ENCODE measurements at regions not wholly inside any gene's neighbourhood (a gene's known extent, or its start where the extent isn't known, plus 50 kb on each side); places are given as distances from the start of the nearest gene placed in this dataset.

DNA sequence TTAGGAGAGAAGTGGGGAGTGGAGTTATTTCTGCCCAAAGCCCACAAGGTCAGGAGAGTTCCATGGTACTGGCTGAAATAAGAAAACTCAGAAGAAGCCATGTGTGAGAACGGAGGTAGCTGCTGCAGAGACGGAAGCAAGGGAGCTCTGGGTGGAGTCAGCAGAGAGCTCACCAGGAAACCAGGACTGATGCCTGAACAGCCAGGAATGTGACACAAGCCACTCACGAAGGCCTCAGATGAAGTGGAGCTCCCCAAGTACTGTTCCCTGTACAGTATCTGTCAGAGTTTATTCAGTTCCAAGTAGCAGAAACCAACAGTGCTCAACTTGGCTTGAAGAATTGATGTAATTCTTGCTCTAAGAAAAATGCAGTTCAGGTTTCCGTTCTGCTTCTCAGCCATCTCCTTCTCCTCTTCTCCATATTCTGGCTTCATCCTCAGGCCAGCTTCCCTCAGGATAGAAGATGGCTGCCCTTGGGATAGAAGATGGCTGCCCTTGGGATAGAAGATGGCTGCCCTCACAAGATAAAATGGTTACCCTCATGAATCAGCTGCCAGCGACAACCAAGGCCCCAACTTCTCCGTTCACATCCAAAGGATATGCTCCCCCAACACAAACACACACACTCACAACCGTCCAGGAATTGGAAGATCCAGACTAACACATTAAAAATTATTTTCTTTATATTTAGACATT is 117.4 kb upstream of the SH3BP4 start:
- no peak for DNase-seq

DNA sequence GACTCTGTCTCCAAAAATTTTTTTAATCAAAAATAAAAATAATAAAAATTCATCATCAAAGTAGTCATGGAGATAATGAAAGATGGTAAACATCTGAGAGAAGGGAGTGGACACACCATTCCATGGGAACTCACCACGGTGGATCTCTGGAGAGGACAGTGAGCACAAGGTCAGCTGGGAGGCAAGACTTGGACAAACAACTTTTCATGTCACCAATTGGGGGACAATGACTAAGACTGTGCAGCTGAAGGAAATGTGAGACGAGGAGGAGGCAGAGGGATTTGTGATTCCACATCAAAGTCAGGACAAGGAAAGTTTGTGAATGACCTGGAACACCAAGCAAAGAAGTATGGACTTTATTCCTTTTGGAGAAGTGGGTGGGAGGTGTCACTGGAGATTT is 121.0 kb upstream of the SH3BP4 start:
- DNase-seq = no peak

DNA sequence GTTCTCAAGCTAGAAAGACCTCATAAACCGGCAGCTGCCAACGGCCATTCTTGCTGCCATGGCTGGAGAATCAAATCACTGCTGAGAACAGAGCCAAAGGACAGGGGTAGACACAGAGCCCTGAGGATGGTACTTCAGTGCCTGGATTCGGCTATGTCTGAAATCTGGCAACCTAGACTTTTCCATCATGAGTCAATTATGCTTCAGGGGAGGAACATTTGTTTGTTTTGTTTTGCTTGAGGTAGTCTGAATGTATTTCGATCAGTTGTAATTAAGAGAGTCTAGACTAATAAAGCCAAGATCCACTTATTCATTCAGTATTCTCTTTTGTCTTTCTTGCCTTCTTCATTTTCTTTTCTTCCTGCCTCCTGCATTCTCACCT is 122.8 kb upstream of the SH3BP4 start:
- no peak for DNase-seq

DNA sequence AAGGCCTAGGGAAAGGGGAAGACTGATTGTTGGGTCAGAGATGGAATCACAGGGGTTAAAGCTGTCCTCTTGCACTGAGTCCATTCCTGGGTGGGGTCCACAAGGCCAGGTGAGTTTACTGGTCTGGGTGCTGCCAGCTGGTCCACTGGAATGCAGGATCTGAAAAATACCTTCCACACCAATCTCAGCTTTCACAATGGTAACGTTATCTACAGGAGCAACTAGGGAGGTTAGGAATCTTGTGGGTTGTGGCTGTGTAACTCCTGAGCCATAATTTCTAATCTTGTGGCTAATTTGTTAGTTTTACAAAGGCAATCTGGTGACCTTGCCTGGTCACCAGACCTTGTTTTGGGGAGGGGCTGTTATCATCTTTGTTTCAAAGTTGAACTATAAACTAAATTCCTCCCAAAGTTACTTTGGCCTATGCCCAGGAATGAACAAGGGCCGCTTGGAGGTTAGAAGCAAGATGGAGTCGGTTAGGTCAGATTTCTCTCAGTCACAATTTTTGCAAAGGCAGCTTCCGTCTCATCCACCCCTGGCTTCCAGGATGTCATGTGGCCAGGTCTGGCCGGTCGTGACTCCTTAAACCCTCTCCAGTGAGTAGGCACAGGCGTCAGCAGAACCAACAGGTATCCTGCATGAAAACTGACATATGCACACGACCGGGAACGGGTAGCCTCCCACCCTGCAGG is 123.3 kb upstream of the SH3BP4 start:
- DNase-seq = no peak

DNA sequence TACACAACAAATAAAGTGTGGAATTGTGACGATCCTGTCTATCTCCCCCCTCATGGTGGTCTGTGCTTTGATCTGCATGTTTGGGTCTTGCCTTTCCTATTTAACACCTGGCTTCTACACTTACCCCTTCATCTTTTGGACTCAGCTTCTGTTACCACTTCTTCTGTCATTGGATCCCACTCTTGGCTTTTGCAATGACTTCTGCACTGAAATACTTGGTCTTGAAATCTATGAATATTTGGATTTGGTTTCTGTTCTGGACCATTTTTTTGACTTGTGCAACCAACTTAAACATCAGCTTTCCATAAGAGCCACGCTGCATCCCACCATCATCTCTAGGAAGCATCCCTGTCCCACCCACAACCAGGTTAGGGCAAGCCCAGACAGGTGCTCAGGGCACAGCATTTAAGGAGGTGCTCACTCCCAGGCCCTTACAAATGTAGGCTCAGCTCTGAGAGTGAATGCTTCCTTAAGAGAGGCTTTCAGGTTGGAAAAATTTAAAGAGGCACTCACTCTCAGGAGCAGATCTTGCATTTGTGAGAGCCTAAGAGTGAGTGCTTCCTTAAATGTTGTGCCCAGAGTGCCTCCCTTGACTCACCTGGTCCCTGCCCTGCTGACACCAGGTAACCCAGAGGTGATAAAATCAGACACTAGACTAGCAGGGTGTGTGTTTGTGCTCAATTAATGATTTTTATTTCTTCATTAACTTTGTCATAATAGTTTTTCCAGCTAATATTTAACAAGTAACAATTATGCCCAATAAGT is 124.5 kb upstream of the SH3BP4 start:
- DNase-seq = no peak

DNA sequence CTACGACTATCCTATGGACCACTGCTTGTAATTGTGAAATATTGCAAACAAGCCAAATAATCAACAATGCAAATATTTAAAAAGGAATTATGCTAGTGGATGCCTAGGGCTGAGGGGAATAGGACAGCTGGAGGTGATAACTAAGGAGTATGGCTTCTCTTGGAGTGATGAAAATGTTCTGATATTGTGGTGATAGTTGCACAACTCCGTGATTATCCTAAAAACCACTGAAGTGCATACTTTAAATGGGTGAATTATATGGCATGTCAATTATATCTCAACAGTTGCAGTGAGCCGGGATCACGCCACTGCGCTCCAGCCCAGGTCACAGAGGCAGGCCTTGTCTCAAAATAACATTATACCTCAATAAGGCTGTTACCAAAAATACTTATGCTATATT is 125.1 kb upstream of the SH3BP4 start:
- no peak for DNase-seq

DNA sequence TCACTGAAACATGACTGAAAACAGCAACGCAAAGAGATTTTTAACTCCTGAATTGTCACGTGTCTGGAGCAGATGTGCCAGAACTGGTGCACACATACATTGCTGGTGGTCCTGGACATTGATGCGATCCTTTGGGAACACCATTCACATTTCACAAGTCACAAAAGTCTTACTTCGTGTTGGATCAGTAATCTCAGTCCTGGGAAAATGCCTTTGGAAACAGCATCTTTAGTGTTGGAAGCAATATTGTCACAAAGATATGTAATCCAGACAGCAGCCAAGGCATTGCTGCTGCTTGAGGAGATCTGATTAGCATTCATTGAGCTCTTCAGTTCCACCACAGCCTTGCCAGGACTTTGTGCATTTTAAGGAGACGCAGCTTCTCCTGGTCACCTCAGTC is 126.2 kb upstream of the SH3BP4 start:
- DNase-seq = no peak

DNA sequence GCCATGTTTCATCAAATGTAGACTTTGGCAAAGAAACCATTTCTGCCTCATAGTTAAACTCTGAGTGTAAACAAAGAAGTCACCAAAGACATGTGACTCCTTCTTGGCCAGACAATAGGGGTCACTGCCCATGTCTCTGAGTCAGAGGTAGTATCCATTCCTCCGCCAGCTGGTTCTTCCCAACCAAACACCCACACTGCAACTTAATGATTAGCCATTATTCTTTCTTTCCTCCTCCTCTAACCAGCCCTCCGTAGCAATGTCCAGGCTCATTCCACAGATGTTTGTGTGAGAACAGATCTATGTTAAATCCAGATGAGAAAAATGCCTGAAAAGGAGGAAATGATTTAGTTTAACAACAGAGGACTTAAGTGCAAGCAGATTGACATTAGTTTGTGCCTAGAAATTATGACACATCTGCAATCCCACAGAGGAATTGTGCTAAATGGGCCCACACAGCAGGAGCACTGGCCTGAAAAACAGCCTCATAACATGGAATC is 127.9 kb upstream of the SH3BP4 start:
- no peak for DNase-seq

DNA sequence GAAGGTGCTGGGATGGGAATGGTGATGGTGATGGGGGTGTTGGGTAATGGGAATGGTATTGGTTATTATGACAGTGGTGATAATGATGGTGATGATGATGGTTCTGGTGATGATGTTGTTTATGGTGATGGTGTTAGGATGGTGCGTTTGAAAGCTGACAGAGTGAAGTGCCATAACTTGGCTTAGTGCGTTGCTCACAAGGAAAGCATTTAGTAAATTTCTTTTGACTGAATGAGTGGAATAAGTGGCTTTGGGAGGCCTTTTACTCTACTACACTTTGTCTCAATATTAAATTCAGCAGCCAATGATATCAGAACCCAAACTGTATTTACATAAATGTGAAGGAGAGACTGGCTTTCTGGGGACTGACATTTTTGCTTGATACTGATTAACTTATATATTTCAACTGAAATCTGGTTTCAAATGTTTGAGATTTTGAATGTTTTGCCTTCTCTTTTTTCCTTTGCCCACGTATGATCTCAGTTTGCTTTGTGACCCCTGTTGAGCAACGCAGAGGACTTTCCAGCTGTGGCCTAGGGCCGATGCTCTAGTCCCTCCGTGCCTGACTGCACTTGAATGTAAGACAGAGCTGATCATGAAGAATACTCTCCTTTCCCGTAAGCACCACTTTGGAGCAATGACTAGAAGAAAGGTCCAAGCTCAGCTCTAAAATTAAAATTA is 128.5 kb upstream of the SH3BP4 start:
- DNase-seq = no peak

DNA sequence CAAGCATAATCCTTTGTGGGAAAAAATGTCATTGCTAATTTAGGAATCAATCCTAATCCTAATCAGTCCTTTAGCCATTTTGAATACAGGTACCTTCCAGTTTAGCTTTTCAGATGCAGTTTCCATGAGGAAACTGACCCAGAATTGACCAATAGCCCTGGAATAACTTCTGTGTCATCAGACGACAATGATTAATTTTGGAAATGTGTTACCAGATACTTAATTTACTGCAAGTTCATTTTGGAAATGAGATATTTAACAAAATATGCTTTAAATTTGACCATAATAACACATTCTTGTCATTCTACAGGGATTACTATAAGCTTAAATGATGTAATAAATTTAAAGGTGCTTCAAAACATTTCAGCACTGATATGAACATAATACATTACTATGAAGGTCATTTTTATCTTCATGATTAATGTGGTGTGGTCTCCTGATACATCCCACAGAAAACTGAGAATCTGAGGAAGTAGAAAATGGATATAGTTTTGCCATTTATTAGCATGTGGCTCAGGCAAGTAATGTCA is 129.8 kb upstream of the SH3BP4 start:
- DNase-seq = no peak

DNA sequence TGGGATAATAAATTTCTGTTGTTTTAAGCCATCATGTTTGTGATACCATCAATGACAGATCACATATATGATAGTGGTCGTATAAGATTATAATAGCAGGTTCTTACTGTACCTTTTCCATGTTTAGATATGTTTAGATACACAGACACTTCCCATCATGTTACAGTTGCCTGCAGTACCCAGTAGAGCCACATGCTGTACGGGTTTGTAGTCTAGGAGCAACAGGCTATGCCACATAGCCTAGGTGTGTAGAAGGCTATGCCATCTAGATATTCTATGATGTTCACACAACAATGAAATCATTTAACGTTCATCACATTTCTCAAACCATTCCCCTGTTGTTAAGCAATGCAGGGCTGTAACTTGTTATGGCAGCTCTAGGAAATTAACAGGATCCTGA is 132.9 kb upstream of the SH3BP4 start:
- DNase-seq = no peak

DNA sequence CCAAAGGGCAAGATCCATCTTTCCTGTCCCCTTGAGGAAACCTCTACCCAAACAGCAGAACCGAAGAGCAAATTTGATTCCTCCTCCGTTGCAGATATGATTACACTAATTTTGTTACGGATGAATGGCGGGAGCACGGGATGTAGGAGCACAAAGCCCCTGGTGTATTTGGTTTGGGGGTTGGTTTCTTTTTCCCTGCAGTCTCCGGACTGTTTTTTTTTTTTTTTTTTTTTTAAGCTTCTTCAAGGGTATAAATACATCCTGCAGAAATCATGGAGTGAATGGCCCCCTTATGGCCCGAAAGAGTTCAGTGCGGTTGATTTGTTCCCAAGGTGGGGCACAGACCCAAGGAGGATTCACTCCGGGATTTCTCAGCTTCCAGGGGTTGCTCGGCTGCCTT is 135.3 kb upstream of the SH3BP4 start:
- no peak for DNase-seq

DNA sequence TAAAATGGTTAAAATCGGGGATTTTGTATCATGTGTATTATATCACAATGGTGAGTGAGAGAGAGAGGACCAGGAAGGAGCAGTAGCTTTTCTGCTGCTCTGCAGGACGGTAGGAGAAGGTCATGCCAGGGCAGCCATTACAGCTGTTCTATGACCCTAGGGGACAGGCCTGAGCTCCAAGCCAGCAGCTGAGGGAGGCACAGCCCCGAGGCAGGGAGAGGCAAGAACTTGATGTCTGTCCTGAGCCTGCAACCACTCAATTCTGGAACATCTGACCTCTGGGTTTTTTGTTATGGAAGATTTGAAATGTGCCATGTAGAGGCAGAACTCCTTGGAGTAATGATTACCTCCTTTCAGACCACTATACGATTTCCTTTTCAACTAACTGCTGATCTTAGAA is 135.8 kb upstream of the SH3BP4 start:
- DNase-seq = no peak

DNA sequence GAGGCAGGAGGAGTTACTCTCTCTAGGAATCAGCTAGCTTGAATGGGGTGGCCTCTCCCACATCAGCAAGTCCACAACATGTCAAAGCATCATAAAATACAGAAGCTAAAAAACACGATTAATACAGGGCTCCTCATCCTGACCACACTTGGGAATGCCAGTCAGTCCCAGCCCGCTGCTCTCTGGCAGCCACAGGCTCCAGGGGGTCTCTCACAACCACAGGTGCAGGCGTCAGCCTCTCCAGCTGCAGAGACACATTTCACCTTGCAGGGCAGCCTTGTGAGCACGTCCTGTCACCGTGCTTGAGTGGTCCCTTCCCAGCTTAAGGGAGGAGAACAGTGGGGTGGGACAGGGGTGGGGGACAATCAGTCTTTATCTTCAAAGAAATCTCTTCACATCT is 137.4 kb upstream of the SH3BP4 start:
- DNase-seq = no peak

DNA sequence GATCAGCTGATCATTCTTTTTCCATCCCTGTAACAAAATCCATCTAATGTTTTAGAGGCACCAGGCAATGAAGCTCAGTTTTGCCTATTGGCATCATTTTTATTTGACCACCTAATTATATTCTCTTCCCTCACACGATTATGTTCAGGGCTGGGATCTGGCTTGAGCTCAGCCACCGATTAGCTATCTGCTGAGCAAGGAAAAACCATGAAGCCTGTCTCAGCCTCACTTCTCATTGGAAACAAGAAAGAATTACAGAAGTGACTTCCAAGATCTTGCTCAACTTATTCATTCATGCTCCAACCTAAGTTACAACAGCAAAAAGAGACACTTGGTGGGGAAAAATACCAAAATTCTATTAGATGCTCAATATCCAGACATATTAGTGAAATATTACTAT is 139.0 kb upstream of the SH3BP4 start:
- no peak for DNase-seq

DNA sequence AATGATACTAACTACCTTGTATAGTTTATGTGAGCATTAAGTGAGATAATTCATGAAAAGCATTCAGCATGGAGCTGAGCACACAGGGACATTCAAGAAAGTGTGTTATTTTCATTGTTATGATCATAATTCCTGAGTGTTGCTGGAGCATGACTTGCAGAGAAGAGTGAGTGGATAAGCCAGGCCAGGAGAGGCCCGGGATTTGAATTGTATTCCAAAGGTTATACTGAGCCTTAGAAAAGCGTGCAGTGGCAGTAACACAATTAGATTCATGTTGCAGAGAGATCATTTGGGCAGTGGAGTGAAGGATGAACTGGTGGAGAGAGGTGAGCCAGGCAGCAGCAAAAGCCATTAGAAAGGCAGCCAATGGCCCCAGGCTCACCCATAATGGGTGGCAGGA is 142.9 kb upstream of the SH3BP4 start:
- no peak for DNase-seq

DNA sequence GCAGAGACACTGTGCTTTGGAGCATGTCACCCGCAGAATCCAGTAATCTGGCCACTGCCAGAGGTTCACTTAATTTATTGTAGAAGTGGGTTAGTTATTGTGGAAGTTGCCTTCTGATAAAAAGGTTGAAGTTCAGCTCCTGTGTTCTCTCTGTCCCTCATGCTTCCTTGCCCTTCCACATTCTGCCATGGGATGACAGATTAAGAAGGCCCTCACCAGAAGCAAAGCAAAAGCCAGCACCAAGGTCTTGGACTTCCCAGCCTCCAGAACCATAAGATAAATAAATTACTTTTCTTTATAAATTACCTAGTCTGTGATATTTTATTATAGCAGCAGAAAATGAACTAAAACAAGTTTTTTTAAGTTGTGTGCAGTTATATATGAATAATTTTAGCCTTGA is 145.0 kb upstream of the SH3BP4 start:
- no peak for DNase-seq

DNA sequence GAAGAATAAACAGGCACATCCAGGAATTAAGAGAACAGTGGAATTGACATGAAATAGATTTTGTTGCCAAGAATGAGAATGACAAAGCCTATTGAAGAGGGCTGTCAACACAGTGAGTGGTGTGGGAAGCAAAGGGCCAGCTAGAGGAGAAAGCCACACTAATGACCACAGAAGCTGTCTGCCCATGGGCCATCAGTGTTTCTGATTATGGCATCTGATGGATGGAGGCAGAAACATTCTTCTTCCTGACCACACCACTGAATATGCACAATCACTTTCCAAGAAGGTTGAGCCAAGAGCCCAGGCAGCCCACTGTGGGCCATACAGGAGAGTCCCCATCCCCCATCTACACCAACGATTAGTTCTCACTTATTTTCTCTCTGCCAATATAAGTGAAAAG is 146.0 kb upstream of the SH3BP4 start:
- no peak for DNase-seq

DNA sequence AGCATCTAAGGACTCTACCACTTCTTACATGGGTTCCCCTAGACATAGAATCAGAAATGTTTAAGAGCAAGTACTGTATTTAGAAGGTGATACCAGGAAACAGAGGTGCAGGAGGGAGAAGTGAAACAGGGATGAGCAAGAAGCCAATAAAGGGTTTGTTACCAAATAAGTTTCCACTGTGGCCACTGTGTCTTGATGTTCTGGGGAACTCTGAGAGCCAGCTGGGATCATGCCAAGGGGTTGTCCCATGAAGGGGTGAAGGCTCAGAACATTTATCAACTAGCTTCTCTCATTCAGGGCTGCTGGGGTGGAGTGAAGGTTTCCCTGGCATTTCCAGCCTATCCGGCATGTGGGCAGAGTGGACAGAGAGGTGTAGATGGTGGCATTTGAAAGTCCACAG is 147.1 kb upstream of the SH3BP4 start:
- DNase-seq = no peak

DNA sequence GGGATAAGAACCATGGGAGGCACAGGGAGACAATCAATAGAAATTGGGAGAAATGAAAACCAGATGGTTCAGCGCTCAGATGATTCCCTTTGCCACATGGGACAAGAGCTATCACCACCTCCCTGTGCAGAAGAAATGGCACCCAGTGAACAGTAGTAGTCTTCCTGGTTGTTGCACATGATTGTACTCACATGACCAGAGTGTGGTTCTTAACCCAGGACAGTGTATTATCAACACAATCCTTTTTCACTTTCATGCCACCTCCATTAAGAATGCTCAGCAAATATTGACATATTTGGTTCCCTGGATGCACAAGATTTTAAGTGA is 149.0 kb upstream of the SH3BP4 start:
- DNase-seq = no peak

DNA sequence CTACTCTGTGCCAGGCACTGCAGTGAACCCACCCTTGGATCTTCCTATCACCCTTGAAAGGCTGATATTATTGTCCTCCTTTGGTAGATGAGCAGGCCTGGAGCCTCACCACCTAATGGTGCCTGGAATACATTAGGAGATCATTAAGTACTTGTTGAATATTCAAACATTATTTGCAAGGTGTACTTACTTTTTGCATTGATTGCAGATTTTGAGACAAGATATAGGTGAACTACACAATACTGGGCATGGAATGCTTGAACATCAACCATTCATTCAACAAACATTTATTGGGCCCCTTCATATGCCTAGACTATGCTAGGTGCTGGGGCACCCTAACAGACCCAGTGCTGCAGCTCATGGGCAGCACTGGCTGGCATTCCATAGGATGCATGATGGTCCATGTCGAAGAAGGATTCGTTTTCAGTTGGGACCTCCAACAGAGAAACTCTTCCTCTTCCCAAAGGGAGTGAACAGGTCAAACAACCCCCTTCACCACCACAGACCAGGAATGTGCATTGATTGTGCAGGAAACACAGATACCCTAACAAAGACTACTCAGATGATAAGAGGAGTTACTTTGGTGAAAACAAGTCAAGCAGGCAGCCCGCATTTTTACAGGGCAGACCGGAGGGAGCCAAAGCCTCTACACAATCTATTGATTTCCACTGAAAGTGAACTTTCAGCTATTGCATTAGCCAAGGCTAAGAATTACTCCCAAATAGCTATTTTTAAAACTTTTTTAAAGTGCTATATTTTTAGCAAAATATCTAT is 149.6 kb upstream of the SH3BP4 start:
- DNase-seq = no peak

DNA sequence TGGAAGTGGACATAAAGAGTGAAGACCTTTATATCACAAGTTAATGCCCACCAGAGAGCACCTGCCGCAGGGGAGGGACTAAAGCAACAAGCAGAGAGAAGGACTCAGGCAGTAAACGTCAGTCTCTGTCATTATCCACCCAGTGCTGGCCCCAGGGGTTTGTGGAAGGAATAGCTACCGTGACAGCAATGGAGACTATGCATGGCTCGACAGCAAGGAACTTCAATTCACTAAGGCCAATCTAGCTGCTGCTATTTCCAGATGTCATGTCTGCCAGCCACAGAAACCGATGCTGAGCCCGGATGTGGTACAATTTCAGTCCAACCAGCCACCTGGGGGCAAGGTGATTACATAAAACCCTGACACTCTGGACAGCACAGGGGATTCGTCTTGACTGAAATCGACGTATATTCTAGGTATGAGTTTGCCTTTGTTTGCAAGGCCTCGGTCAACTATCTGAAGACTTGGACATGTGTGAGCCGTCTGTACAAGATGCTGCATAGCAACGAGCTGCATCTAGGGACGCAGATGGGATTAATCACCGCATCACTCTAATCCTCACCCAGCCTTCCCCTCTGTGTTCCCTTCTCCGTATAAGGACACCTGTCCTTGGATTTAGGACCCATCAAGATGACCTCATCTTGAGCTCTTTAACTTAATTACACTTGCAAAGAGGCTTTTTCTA is 154.1 kb upstream of the SH3BP4 start:
- no peak for DNase-seq

Data from activated CD4-positive, alpha-beta T cell treated with anti-CD3 and anti-CD28 coated beads for 4 hours (primary cell).